HG02981 (cell line): ENCODE measurements at regions not wholly inside any gene's neighbourhood (a gene's known extent, or its start where the extent isn't known, plus 50 kb on each side); places are given as distances from the start of the nearest gene placed in this dataset.

Experiments used
- ATAC-seq: cut with Tn5 transposase; IDR thresholded peaks from one replicate; pipeline ENCODE4 v1.9.1; 2021; ENCODE audit warnings: mild to moderate bottlenecking, moderate library complexity; ENCODE audit not compliant: unreplicated experiment

- ATAC-seq, result no peak
Observed at GRCh38 chrX:42944381-42944998, 166.5 kb upstream of the PPP1R2C start.

DNA sequence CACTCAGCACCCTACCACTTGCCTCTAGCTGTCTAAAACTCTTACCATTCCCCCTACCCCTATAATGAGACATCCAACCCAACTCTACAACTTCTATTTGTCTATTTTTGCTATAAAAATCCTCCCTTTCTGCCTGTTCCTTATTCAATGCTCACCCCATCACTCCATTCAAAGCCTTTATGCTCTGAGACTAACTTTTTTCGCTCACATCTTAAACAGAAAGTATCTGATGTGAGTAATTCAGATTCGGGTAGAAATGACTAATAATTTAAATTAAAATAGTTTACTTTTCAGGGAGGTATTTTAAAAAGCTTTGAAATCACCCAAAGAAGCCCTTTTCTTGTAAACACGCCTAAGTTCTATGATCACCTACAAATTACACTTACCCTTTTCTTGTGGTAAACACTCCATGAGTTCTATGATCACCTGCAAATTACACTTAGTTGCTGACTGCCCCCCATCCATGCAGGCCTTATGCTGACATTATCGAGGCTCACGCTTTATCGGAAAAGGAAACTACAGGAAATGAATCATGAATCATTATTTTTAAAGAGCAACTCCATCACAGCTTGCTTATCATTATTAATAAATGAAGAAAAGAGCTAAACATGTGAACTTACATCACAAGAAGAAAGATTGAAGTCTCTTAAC lies 168.7 kb upstream of the PPP1R2C start:
- ATAC-seq, result no peak

DNA sequence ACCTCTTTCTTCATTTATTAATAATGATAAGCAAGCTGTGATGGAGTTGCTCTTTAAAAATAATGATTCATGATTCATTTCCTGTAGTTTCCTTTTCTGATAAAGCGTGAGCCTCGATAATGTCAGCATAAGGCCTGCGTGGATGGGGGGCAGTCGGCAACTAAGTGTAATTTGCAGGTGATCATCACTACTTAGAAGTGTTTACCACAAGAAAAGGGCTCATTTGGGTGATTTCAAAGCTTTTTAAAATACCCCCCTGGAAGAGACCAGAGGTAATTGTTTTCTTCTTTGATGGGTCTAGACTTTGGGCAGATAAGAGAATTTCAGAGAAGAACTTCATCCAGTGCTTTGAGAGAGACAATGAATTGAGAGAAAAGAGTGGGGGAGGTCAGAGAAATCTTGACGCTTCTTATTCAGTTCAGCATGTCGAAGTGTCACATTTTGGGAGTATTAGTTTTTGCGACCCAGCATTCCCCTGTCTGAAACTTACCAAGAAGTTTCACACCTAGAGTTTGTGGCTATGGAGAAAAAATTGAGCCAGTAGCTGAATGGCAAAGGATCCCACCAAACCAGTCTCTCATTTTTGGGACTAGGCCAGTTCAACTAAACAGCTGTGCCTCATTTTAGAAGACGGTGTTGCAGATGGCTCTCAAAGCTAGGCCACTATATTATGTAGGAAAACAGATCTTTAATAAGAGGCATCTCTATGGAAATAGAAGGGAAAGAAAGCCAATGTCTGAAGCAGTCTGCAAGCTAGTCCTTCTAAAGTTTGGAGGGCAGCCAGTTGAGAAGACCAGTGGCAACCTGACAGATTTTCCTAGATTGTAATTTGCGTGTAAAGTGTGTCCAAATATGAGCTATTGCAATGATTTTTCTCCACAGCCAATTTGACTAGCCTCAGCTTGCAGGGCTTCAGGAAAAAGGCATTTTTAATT lies 171.0 kb upstream of the PPP1R2C start:
- ATAC-seq, result no peak

DNA sequence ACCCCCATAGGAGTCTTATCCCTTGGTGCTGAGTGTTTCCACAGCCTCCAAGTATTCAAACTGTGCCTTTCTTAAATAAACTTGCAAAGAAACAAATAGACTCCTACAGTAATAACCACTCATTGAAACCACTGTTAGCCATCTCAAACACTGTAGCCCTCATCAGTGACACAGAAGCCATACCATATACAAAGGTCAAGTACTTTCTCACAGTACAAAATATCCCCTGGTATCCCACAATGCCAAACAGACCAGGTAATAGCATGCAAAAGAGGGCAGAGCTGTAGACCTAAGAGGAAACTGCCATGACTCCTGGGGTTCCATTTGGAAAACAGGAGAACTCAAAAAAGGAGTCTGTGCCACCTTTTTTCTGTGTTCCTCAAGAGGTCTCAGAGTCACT lies 173.8 kb upstream of the PPP1R2C start:
- ATAC-seq, result no peak

- no peak for ATAC-seq
Observed at GRCh38 chrX:42952621-42953020, 174.7 kb upstream of the PPP1R2C start.

DNA sequence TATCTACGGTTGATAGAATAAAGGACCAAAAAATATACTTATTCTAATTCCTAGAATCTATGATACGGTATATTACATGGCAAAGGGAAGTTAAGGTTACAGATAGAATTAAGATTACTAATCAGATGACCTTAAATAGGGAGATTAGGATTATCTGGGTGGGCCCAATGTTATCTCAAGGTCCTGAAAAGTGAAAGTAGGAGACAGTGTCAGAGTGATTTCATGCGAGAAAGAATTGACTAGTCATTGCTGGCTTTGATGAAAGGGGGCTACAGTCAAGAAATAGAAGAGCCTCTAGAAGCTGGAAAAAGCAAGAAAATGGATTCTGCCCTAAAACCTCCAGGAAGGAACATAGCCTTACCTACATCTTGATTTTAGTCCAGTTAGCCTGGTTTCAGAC lies 176.9 kb upstream of the PPP1R2C start:
- no peak for ATAC-seq

DNA sequence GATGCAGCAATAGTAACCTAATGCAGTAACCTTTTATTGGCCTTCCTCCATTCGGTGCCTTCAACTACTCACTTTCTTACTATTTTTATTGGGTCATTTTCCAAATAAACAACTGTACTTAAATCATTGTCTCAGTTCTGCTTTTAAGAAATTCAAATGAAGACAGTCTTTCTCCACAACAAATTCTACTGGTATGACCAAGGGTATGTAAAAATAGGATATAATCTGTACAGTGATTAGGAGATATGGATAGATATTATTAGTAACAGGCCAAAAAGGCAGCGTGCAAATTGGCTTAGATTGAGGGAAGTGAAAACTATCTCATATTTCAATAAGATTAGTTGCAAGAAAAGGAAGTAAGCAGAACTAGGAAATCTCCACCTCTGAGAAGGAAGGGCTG lies 177.4 kb upstream of the PPP1R2C start:
- peak; percentile 59 for ATAC-seq

DNA sequence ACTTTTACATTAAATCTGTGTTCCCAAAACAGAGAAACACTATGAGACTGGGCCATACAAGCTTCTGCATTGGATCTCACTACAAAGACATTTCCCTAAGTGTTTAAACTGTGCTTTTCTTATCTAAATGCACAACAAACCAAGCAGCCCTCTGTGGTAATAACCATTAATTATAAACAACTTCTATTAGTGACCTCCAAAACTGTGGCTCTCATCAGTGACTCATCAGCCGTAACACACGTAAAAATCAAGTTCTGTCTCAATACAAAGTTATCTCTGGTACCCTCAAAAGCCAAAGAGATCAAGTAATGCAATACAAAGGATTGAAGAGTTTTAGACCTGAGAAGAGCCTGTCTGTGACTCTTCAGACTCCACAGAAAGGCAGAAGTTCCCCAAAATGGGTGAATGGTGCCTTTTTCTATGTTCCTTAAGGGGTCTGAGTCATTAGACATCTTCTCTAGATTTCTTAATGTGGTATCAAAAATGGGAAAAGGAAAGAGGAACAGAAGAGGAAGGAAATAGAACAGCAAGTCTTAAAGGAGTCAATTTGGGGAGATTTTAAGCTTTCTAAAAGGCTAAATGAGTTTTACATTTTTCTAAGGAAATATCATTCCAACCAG lies 189.8 kb upstream of the PPP1R2C start:
- no peak for ATAC-seq

DNA sequence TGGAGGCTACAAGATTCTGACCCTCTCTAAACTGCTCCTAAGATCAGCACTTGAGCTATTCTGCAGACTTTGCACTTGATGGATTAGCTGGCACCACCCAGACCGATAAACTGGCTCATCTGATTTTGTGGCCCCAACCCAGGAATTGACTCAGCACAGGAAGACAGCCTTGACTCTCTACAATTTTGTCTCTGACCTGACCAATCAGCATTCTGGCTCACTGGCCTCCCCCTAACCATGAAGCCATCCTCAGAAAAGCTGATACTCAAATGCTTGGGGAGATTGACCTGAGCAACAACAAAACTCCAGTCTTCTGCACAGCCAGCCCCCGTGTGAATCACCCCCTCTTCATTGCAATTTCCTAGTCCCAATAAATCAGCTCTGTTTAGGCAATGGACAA lies 195.4 kb upstream of the PPP1R2C start:
- no peak for ATAC-seq

GRCh38 chrX:42975906-42976305 lies 197.9 kb upstream of the PPP1R2C start:
- ATAC-seq, result no peak

- no peak for ATAC-seq
Observed at GRCh38 chrX:42976746-42977366, 198.9 kb upstream of the PPP1R2C start.

DNA sequence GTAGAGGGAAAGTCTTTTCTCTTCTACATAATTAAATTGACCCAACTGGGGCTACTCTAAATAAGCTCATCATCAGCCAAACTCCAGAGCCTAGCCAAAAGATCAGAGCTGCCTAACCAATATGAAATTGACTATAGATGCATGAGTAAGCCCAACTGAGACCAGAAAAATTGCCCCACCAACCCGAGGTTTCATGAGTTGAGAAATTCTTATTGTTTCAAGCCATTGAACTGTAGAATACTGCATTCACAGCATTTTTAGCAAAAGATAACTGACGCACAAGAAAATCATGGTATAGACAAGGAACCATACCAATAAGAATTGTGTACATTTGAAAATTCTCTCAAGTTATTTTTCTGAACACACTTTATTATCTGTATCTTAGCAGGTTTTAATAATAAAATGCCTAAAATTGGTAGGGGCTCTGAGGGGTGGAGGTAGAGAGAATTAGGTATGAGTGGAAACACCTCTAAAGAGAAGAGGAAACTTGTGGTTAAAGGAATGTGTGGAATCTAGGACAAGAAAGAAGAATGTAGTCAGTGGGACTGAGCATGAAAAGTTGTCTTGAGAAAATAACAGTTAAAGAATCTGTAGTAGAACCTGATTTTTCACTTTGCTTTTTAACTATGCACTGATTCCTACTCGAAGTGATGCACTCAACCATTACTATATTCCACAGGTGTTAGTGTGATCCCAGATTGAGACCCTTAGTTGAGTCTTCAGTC lies 200.9 kb upstream of the PPP1R2C start:
- no peak for ATAC-seq

DNA sequence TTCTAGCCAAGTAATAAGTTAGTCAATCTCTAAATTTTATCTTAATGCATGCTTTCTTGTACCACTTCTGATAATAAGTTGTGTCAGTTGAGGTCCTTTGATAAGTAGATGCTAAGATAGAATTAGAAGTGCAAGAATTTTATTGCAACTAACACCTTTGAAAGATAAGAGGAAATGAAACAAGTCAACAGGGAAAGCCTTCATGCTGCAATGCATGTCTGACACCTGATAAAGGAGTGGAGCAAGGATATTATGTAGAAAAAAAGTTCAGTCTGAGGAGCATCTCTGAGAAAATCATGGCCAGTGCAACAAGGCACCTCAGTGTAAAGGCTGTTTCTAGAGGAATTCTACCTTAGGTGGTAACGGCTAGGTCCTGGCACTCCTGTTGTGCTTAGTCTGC lies 210.7 kb upstream of the PPP1R2C start:
- no peak for ATAC-seq

DNA sequence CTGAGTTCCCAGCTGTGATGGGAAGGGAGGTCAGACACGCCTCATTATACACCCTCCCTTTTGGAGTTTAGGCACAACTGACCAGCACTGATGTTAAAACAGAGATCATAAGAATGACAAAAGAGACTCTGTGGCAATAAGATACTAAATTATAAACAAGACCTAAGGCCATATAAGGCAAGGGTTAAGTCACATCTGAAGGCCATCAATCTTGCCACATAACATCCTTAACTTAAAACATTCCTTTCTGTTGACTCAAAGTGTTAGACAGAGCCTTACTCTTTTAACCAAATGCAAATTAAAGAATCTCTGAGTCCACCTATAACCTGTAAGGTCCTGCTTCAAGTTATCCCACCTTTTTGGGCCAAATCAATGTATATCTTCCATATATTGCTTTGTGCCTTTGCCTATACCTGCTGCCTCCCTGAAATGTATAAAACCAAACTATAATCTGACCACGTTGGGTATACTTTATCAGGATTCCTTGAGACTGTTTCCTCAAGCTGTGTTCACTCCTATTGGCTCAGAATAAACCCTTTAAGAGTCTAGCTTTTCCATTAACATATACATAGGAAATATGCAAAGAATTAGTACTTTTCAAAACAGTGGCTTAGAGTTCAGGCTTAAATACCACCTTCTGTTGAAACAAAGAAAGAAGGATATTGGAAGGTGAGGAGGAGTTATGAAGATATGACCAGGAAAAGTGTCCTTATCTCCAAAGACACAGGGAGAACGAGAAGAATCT lies 214.4 kb upstream of the PPP1R2C start:
- no peak for ATAC-seq

DNA sequence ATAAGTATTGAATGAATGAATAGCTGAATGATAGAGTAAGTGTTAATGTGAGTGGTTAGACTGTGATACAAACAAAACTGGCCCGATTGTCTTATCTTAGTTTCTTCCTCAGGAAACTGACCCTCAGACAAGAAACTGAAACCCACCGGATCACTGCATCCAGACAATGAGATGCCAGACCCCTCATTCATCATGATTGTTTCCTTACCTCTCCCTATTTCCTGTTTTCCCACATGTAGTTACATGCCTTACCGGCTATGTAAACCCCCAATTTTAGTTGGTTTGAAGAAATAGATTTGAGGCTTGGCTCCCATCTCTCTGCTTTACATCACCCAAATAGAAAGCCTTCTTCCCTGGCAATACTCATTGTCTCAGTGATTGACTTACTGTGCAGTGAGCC lies 218.9 kb upstream of the PPP1R2C start:
- ATAC-seq, result no peak

- no peak for ATAC-seq
Observed at GRCh38 chrX:43000121-43000520, 222.2 kb upstream of the PPP1R2C start.

DNA sequence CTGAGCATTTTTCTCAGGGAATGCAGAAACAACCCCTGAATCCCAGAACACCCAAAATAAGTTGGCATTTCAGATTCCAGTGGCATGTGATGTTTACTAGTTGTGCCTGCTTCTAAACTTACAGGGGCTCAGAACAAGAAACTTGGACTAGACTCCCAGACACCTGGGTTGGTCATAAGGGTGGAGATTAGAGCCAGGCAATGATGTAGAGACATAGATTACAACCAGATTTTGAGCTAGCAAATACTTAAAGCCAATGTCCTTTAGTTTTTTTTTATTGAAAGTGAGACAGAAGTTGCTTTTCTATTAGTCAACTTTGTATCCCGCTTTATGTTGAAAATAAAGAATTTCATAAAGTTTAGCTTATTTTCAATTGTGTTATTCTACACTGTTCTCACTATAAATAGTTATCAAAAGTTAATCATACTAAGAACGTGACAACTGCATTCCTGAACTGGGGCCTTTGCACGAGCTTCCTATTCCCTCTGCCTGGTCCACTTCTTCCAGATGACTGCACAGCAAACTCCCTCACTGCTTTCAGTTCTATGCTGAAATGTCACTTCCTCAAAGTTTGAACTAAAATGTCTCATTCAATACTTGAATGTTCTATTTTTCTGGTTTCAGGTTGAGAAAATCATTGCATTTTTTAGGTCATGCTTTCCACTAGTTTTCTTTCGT lies 224.7 kb upstream of the PPP1R2C start:
- ATAC-seq, result peak; percentile 86

GRCh38 chrX:43003204-43003565 lies 225.2 kb upstream of the PPP1R2C start:
- peak; percentile 18 for ATAC-seq

DNA sequence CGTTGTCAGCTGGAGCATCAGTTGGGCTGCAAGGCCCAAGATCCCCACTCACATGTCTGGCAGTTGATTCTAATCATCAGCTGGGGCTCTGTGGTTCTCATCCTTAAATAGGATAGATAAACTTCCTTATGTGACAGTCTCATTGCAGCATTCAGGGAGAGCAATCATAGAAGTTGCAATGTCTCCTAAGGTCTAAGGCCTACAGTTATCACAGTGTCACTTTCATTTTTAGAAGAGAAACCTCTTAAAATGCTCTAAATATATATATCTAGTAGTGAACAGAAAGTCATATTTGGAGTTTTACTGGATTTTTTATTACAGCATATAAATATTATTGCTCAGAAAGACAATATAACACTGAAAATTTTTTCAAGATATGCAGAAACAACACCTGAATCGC lies 226.0 kb upstream of the PPP1R2C start:
- ATAC-seq, result no peak
